Right cardiac atrium (tissue), 5 donors: ENCODE measurements at regions not wholly inside any gene's neighbourhood (a gene's known extent, or its start where the extent isn't known, plus 50 kb on each side); places are given as distances from the start of the nearest gene placed in this dataset.
A peak's percentile ranks its signal among the peaks of the same experiment; 100 is the strongest.

Experiments
- ATAC-seq, 2 donors: fragments of 200-7000 bp; cut with Tn5 transposase; one replicate each; pipeline versions ENCODE4 v1.8.0 to v1.9.1; 2020; ENCODE audit warnings: moderate library complexity in 2 of 2, mild to moderate bottlenecking in 1 of 2
- DNase-seq, 3 donors: peaks; one replicate each; pipeline ENCODE4 v3.0.0-alpha.2; 2020
- H3K27ac ChIP-seq: one replicate; pipeline ENCODE4 v1.5.1; 2013; ENCODE audit warnings: mild to moderate bottlenecking, low read length, control low read depth, moderate library complexity
- H3K27me3 ChIP-seq: one replicate; pipeline ENCODE4 v1.6.1; 2013; ENCODE audit not compliant: control insufficient read depth, insufficient read depth
- H3K4me1 ChIP-seq: one replicate; pipeline ENCODE4 v1.6.1; 2013; ENCODE audit warnings: low read length; ENCODE audit not compliant: control insufficient read depth, insufficient read depth
- H3K4me3 ChIP-seq: one replicate; pipeline ENCODE4 v1.5.1; 2013; ENCODE audit warnings: low read length, control low read depth
- H3K9me3 ChIP-seq: one replicate; pipeline ENCODE4 v1.6.1; 2013; ENCODE audit warnings: low read length; ENCODE audit not compliant: control insufficient read depth
- WGBS: extraction: QIAGEN DNeasy Blood & Tissue Kit; methylation state at CpG from one replicate; pipeline ENCODE4 v1.1.7; 2013; 5-methylcytosine and 5-hydroxymethylcytosine counted together
- intact Hi-C, 4 donors: fragments of 100-400 bp; cut with DNase I; formaldehyde crosslinking; loops; one replicate each; pipeline versions ENCODE4 v1.11.0 to v1.14.0; 2022 to 2023
- donor health status: healthy with polysubstance abuse.
- donor health status: DM: no; HTN: yes; CAD: no.
- donor health status: DM: no; HTN: no; CAD: no.
- donor health status: DM: no; HTN: yes; CAD: no; lungs with severe emphysema.
- donor health status: DM: yes; HTN: yes; CAD: no.

GRCh38 chr17:56674401-56674925 lies 81.0 kb downstream of the NOG start:
- WGBS: 94% methylated on average over 1 of the region's 1 CpG
- no peak overlapping the region for H3K27ac ChIP-seq
- no peaks in the 10 kb centered on the region for H3K9me3 ChIP-seq
- ATAC-seq (no peak), DNase-seq (no peak)
- no peaks in the 10 kb centered on the region for H3K4me1 ChIP-seq
- no peaks in the 10 kb centered on the region for H3K27me3 ChIP-seq
- no peak overlapping the region for H3K4me3 ChIP-seq
- intact Hi-C loops: loop anchor here in 1 of 4 donors (10.0 kb wide), 1 partner anchor 80 kb away; the partner anchor contains the start of gene NOG

GRCh38 chr17:56675876-56676660 lies 82.6 kb downstream of the NOG start:
- DNase-seq (no peak), ATAC-seq (no peak)
- Histone ChIP-seq H3K27ac (no peak overlapping the region), H3K4me1 (no peaks in the 10 kb centered on the region), H3K9me3 (no peaks in the 10 kb centered on the region), H3K4me3 (no peak overlapping the region), H3K27me3 (no peaks in the 10 kb centered on the region)
- intact Hi-C loops: loop anchor here in 1 of 4 donors (10.0 kb wide), 1 partner anchor 81 kb away; the partner anchor contains the start of gene NOG
- 70% methylated on average over 1 of the region's 1 CpG for WGBS

GRCh38 chr17:56676810-56677209 lies 83.3 kb downstream of the NOG start:
- no peaks in the 10 kb centered on the region for H3K4me1 ChIP-seq
- 87% methylated on average over 1 of the region's 1 CpG for WGBS
- no peak overlapping the region for H3K4me3 ChIP-seq
- ATAC-seq (no peak), DNase-seq (no peak)
- intact Hi-C loops: loop anchor here in 1 of 4 donors (10.0 kb wide), 1 partner anchor 82 kb away; the partner anchor contains the start of gene NOG
- H3K27me3 ChIP-seq: no peaks in the 10 kb centered on the region
- H3K27ac ChIP-seq: no peak overlapping the region
- no peaks in the 10 kb centered on the region for H3K9me3 ChIP-seq

- 8% methylated on average over 37 of the region's 37 CpGs for whole genome bisulfite sequencing
- DNase-seq (peak in 1 of 3 donors; percentile 29), ATAC-seq (peak; percentile 29 to 48)
- intact Hi-C loops: loop anchor here in 1 of 4 donors (10.0 kb wide), 1 partner anchor 84 kb away; the partner anchor contains the start of gene NOG
- Histone ChIP-seq H3K9me3 (no peaks in the 10 kb centered on the region), H3K4me3 (peak overlapping the region; percentile 26), H3K27ac (no peak overlapping the region), H3K4me1 (no peaks in the 10 kb centered on the region), H3K27me3 (no peaks in the 10 kb centered on the region)
Observed at GRCh38 chr17:56678249-56679114, 85.0 kb downstream of the NOG start.

- no peaks in the 10 kb centered on the region for H3K4me1 ChIP-seq
- H3K9me3 ChIP-seq: no peaks in the 10 kb centered on the region
- DNase-seq (no peak), ATAC-seq (peak; percentile 60 to 67)
- peak overlapping the region; percentile 26 for H3K4me3 ChIP-seq
- WGBS: 10% methylated on average over 12 of the region's 12 CpGs
- intact Hi-C loops: loop anchor here in 1 of 4 donors (10.0 kb wide), 1 partner anchor 84 kb away; the partner anchor contains the start of gene NOG
- H3K27me3 ChIP-seq: no peaks in the 10 kb centered on the region
- no peak overlapping the region for H3K27ac ChIP-seq
Observed at GRCh38 chr17:56679115-56679776, 85.7 kb downstream of the NOG start.

- intact Hi-C loops: loop anchor here in 2 of 4 donors (10.0 kb wide), 1 partner anchor 85 kb away; the partner anchor contains the start of gene NOG (in 2 of the 2)
Observed at GRCh38 chr17:56679777-56680422, 86.4 kb downstream of the NOG start.

GRCh38 chr17:56680676-56681075 lies 87.2 kb downstream of the NOG start:
- Histone ChIP-seq H3K27me3 (no peaks in the 10 kb centered on the region), H3K4me1 (no peaks in the 10 kb centered on the region), H3K27ac (no peak overlapping the region), H3K4me3 (no peak overlapping the region), H3K9me3 (no peaks in the 10 kb centered on the region)
- intact Hi-C loops: loop anchor here in 1 of 4 donors (10.0 kb wide), 1 partner anchor 86 kb away; the partner anchor contains the start of gene NOG
- no peak for ATAC-seq
- 53% methylated on average over 3 of the region's 3 CpGs for WGBS
- DNase-seq: no peak

More at GRCh38 chr17:56679777-56680422, 86.4 kb downstream of the NOG start:
- Histone ChIP-seq H3K27ac (no peak overlapping the region), H3K27me3 (no peaks in the 10 kb centered on the region), H3K4me3 (no peak overlapping the region), H3K9me3 (no peaks in the 10 kb centered on the region), H3K4me1 (no peaks in the 10 kb centered on the region)
- 58% methylated on average over 6 of the region's 6 CpGs for WGBS
- ATAC-seq (no peak), DNase-seq (no peak)

GRCh38 chr17:56681561-56682266 lies 88.2 kb downstream of the NOG start:
- Histone ChIP-seq H3K4me3 (no peak overlapping the region), H3K27me3 (no peaks in the 10 kb centered on the region), H3K9me3 (no peaks in the 10 kb centered on the region), H3K27ac (no peak overlapping the region), H3K4me1 (no peaks in the 10 kb centered on the region)
- ATAC-seq: peak in 1 of 2 donors; percentile 37
- WGBS: 59% methylated on average over 3 of the region's 3 CpGs
- no peak for DNase-seq
- intact Hi-C loops: loop anchor here in 1 of 4 donors (10.0 kb wide), 1 partner anchor 87 kb away; the partner anchor contains the start of gene NOG

GRCh38 chr17:56688151-56688550 lies 94.7 kb downstream of the NOG start:
- ATAC-seq: no peak
- WGBS: 90% methylated on average over 1 of the region's 1 CpG
- Histone ChIP-seq H3K27me3 (no peaks in the 10 kb centered on the region), H3K27ac (no peak overlapping the region), H3K9me3 (no peaks in the 10 kb centered on the region), H3K4me1 (no peaks in the 10 kb centered on the region), H3K4me3 (no peak overlapping the region)
- intact Hi-C loops: loop anchor here in 1 of 4 donors (10.0 kb wide), 1 partner anchor 93 kb away; the partner anchor contains the start of gene NOG
- DNase-seq: no peak
